Activated T-cell treated with anti-CD3 and anti-CD28 coated beads, Interleukin-2, amount 50 U/mL, for 24 hours (primary cell): ENCODE measurements at regions not wholly inside any gene's neighbourhood (a gene's known extent, or its start where the extent isn't known, plus 50 kb on each side); places are given as distances from the start of the nearest gene placed in this dataset.

Experiments
- DNase-seq: peaks from one replicate; pipeline ENCODE4 v3.0.0-alpha.2; 2020
- H3K27ac Mint-ChIP-seq: 2 replicates; pipeline ENCODE4 v1.8.0; 2020; ENCODE audit warnings: mild to moderate bottlenecking, mixed read lengths
- H3K27me3 Mint-ChIP-seq: 2 replicates; pipeline ENCODE4 v1.8.0; 2020; ENCODE audit warnings: mixed read lengths
- H3K36me3 Mint-ChIP-seq: 2 replicates; pipeline ENCODE4 v1.8.0; 2020; ENCODE audit warnings: low read depth, mixed read lengths
- H3K4me1 Mint-ChIP-seq: 2 replicates; pipeline ENCODE4 v1.8.0; 2020; ENCODE audit warnings: low read depth, mixed read lengths
- H3K4me3 Mint-ChIP-seq: 2 replicates; pipeline ENCODE4 v1.8.0; 2020; ENCODE audit warnings: mild to moderate bottlenecking, moderate library complexity, mixed read lengths
- H3K9me3 Mint-ChIP-seq: 2 replicates; pipeline ENCODE4 v1.8.0; 2020; ENCODE audit warnings: mixed read lengths

- Mint-ChIP-seq H3K9me3 (no peaks in the 10 kb centered on the region), H3K27ac (no peak overlapping the region), H3K27me3 (peaks cover 19% of the 10 kb centered on the region), H3K36me3 (no peaks in the 10 kb centered on the region), H3K4me1 (no peaks in the 10 kb centered on the region), H3K4me3 (no peak overlapping the region)
- DNase-seq, result no peak
Observed at GRCh38 chr20:4493386-4493785, 192.9 kb upstream of the PRNP start.

- no peaks in the 10 kb centered on the region for H3K36me3 Mint-ChIP-seq
- H3K27ac Mint-ChIP-seq, result no peak overlapping the region
- no peak for DNase-seq
- no peak overlapping the region for H3K4me3 Mint-ChIP-seq
- no peaks in the 10 kb centered on the region for H3K4me1 Mint-ChIP-seq
- peaks cover 21% of the 10 kb centered on the region for H3K27me3 Mint-ChIP-seq
- no peaks in the 10 kb centered on the region for H3K9me3 Mint-ChIP-seq
Observed at GRCh38 chr20:4491643-4492042, 194.6 kb upstream of the PRNP start.

- H3K4me3 Mint-ChIP-seq, result no peak overlapping the region
- peaks cover 20% of the 10 kb centered on the region for H3K27me3 Mint-ChIP-seq
- H3K4me1 Mint-ChIP-seq, result no peaks in the 10 kb centered on the region
- H3K9me3 Mint-ChIP-seq, result no peaks in the 10 kb centered on the region
- no peaks in the 10 kb centered on the region for H3K36me3 Mint-ChIP-seq
- no peak for DNase-seq
- no peak overlapping the region for H3K27ac Mint-ChIP-seq
Observed at GRCh38 chr20:4490606-4491280, 195.5 kb upstream of the PRNP start.

GRCh38 chr20:4490045-4490444 is 196.2 kb upstream of the PRNP start:
- DNase-seq, result no peak
- Mint-ChIP-seq H3K27me3 (peaks cover 20% of the 10 kb centered on the region), H3K27ac (no peak overlapping the region), H3K36me3 (no peaks in the 10 kb centered on the region), H3K4me1 (no peaks in the 10 kb centered on the region), H3K4me3 (no peak overlapping the region), H3K9me3 (no peaks in the 10 kb centered on the region)

- H3K4me1 Mint-ChIP-seq, result no peaks in the 10 kb centered on the region
- H3K36me3 Mint-ChIP-seq, result no peaks in the 10 kb centered on the region
- peaks cover 20% of the 10 kb centered on the region for H3K27me3 Mint-ChIP-seq
- H3K4me3 Mint-ChIP-seq, result no peak overlapping the region
- no peak for DNase-seq
- H3K27ac Mint-ChIP-seq, result no peak overlapping the region
- H3K9me3 Mint-ChIP-seq, result no peaks in the 10 kb centered on the region
Observed at GRCh38 chr20:4488407-4489339, 197.6 kb upstream of the PRNP start.

GRCh38 chr20:4484379-4484997 is 201.8 kb upstream of the PRNP start:
- Mint-ChIP-seq H3K27ac (no peak overlapping the region), H3K4me1 (no peaks in the 10 kb centered on the region), H3K27me3 (peaks cover 25% of the 10 kb centered on the region)

GRCh38 chr20:4483961-4484360 is 202.3 kb upstream of the PRNP start:
- Mint-ChIP-seq H3K4me3 (no peak overlapping the region), H3K27me3 (peaks cover 25% of the 10 kb centered on the region), H3K9me3 (no peaks in the 10 kb centered on the region), H3K27ac (no peak overlapping the region), H3K36me3 (no peaks in the 10 kb centered on the region), H3K4me1 (no peaks in the 10 kb centered on the region)
- no peak for DNase-seq

More at GRCh38 chr20:4484379-4484997, 201.8 kb upstream of the PRNP start:
- Mint-ChIP-seq H3K9me3 (no peaks in the 10 kb centered on the region), H3K36me3 (no peaks in the 10 kb centered on the region), H3K4me3 (no peak overlapping the region)
- no peak for DNase-seq

- Mint-ChIP-seq H3K27ac (no peak overlapping the region), H3K27me3 (peaks cover 26% of the 10 kb centered on the region)
- no peak for DNase-seq
Observed at GRCh38 chr20:4483486-4483885, 202.8 kb upstream of the PRNP start.

GRCh38 chr20:4480104-4480503 is 206.2 kb upstream of the PRNP start:
- Mint-ChIP-seq H3K4me1 (no peaks in the 10 kb centered on the region), H3K4me3 (no peak overlapping the region), H3K27ac (no peak overlapping the region), H3K27me3 (peaks cover 29% of the 10 kb centered on the region), H3K36me3 (no peaks in the 10 kb centered on the region), H3K9me3 (no peaks in the 10 kb centered on the region)
- DNase-seq, result no peak

More at GRCh38 chr20:4483486-4483885, 202.8 kb upstream of the PRNP start:
- Mint-ChIP-seq H3K4me3 (no peak overlapping the region), H3K9me3 (no peaks in the 10 kb centered on the region), H3K4me1 (no peaks in the 10 kb centered on the region), H3K36me3 (no peaks in the 10 kb centered on the region)

- Mint-ChIP-seq H3K4me3 (no peak overlapping the region), H3K36me3 (no peaks in the 10 kb centered on the region), H3K9me3 (no peaks in the 10 kb centered on the region), H3K4me1 (no peaks in the 10 kb centered on the region), H3K27me3 (peaks cover 27% of the 10 kb centered on the region), H3K27ac (no peak overlapping the region)
- no peak for DNase-seq
Observed at GRCh38 chr20:4476903-4477500, 209.3 kb upstream of the PRNP start.

GRCh38 chr20:4472906-4473305 is 213.3 kb upstream of the PRNP start:
- Mint-ChIP-seq H3K4me1 (no peaks in the 10 kb centered on the region), H3K4me3 (no peak overlapping the region), H3K27me3 (peaks cover 18% of the 10 kb centered on the region), H3K27ac (no peak overlapping the region), H3K36me3 (no peaks in the 10 kb centered on the region), H3K9me3 (no peaks in the 10 kb centered on the region)
- DNase-seq, result no peak

- Mint-ChIP-seq H3K4me3 (no peak overlapping the region), H3K36me3 (no peaks in the 10 kb centered on the region), H3K9me3 (no peaks in the 10 kb centered on the region), H3K27me3 (peaks cover 15% of the 10 kb centered on the region), H3K27ac (no peak overlapping the region), H3K4me1 (no peaks in the 10 kb centered on the region)
- no peak for DNase-seq
Observed at GRCh38 chr20:4471221-4471620, 215.0 kb upstream of the PRNP start.

GRCh38 chr20:4470375-4470774 is 215.9 kb upstream of the PRNP start:
- Mint-ChIP-seq H3K4me1 (no peaks in the 10 kb centered on the region), H3K4me3 (no peak overlapping the region), H3K36me3 (no peaks in the 10 kb centered on the region), H3K9me3 (no peaks in the 10 kb centered on the region), H3K27ac (no peak overlapping the region), H3K27me3 (peaks cover 16% of the 10 kb centered on the region)
- DNase-seq, result no peak

GRCh38 chr20:4469910-4470309 is 216.3 kb upstream of the PRNP start:
- Mint-ChIP-seq H3K36me3 (no peaks in the 10 kb centered on the region), H3K4me1 (no peaks in the 10 kb centered on the region), H3K9me3 (no peaks in the 10 kb centered on the region), H3K27me3 (peaks cover 20% of the 10 kb centered on the region), H3K4me3 (no peak overlapping the region), H3K27ac (no peak overlapping the region)
- DNase-seq, result no peak
